HepG2 (cell line): ENCODE measurements at regions not wholly inside any gene's neighbourhood (a gene's known extent, or its start where the extent isn't known, plus 50 kb on each side); places are given as distances from the start of the nearest gene placed in this dataset.

ENCODE experiments used
- ATAC-seq: fragments of 200-7000 bp; cut with Tn5 transposase; 3 replicates; pipeline ENCODE4 v1.9.1; 2020; ENCODE audit warnings: mild to moderate bottlenecking, moderate library complexity
- BruUV-seq: library from RNA; stranded (reverse); fragments of 400-500 nt; replicated peaks from 2 replicates; lab custom pipeline; 2021; lab: Mats Ljungman, UMichigan
- CTCF ChIA-PET: fragments of 300-600 bp; formaldehyde crosslinking; extraction: SDS; loops from one replicate; lab custom pipeline; 2021; ENCODE audit warnings: low total read pairs, inconsistent platforms, low intra/inter-chr PET ratio; lab: Yijun Ruan, JAX
- POLR2A ChIA-PET: fragments of 350-600 bp; sonication (Branson Sonifier 250); formaldehyde crosslinking; loops from one replicate; lab custom pipeline; 2020; ENCODE audit warnings: antibody characterized with exemption, inconsistent platforms; lab: Yijun Ruan, JAX
- DNase-seq: peaks from one replicate; pipeline ENCODE4 v3.0.0-alpha.2; 2015; ENCODE audit warnings: low spot score
- FAIRE-seq: peaks from 3 replicates; lab custom pipeline; 2011; peaks lifted over from hg19 to GRCh38; lab: Jason Lieb, UNC
- H2AFZ ChIP-seq: one replicate; pipeline ENCODE4 v1.6.1; 2011; ENCODE audit warnings: low read length, inconsistent platforms
- H3K27ac ChIP-seq: fragments of 300-600 bp; 3 replicates; pipeline ENCODE4 v1.8.0; 2011; ENCODE audit warnings: mixed run types, mild to moderate bottlenecking, mixed read lengths, low read length, inconsistent platforms; ENCODE audit not compliant: insufficient read depth; ENCODE audit errors: extremely low read length
- H3K27me3 ChIP-seq, 2 experiments: fragments of 200-600 bp in 1 of 2; 2 replicates in 1 of 2; 3 replicates in 1 of 2; pipeline versions ENCODE4 v1.6.0 to v1.8.0; 2011; ENCODE audit warnings: low read length in 2 of 2, mild to moderate bottlenecking in 2 of 2, moderate library complexity in 2 of 2, inconsistent platforms in 1 of 2; ENCODE audit not compliant: insufficient read depth in 2 of 2, control insufficient read depth in 1 of 2
- H3K36me3 ChIP-seq, 2 experiments: fragments of 200-600 bp in 1 of 2; replicated peaks in 1 of 2; 2 replicates in 1 of 2; 3 replicates in 1 of 2; pipeline versions ENCODE4 v1.5.1 to v1.8.0; 2011; ENCODE audit warnings: low read length in 2 of 2, inconsistent platforms in 1 of 2; ENCODE audit not compliant: insufficient read depth in 2 of 2, control insufficient read depth in 1 of 2
- H3K4me1 ChIP-seq: 2 replicates; pipeline ENCODE4 v1.5.1; 2012; ENCODE audit warnings: low read length, inconsistent platforms; ENCODE audit not compliant: insufficient read depth
- H3K4me2 ChIP-seq: 2 replicates; pipeline ENCODE4 v1.6.0; 2011; ENCODE audit warnings: low read depth, low read length, inconsistent platforms
- H3K4me3 ChIP-seq, 3 experiments: fragments of 200-600 bp in 1 of 3; sonication (generic), shearing (Covaris generic) in 1 of 3; replicated peaks in 1 of 3; 2 replicates each; pipeline ENCODE4 v1.5.1; 2011 to 2016; ENCODE audit warnings: low read length in 3 of 3, inconsistent platforms in 2 of 3, low read depth in 2 of 3, mild to moderate bottlenecking in 2 of 3, control low read depth in 1 of 3, mixed read lengths in 1 of 3; ENCODE audit not compliant: insufficient read depth in 1 of 3
- H3K79me2 ChIP-seq: one replicate; pipeline ENCODE4 v1.6.1; 2011; ENCODE audit warnings: low read length, inconsistent platforms; ENCODE audit not compliant: insufficient read depth
- H3K9ac ChIP-seq: 2 replicates; pipeline ENCODE4 v1.6.0; 2011; ENCODE audit warnings: mild to moderate bottlenecking, low read depth, low read length, inconsistent platforms; ENCODE audit not compliant: insufficient read depth
- H3K9me3 ChIP-seq: 2 replicates; pipeline ENCODE4 v1.5.1; 2012; ENCODE audit warnings: mild to moderate bottlenecking, low read length
- H4K20me1 ChIP-seq: 2 replicates; pipeline ENCODE4 v1.6.0; 2011; ENCODE audit warnings: inconsistent platforms, mild to moderate bottlenecking, low read length, moderate library complexity; ENCODE audit not compliant: insufficient read depth
- ARNT2 ChIP-seq: sonication (generic); formaldehyde crosslinking; IDR thresholded peaks from 2 replicates; pipeline ENCODE4 v1.8.0; 2022; ENCODE audit warnings: mild to moderate bottlenecking, low read depth, missing genetic modification reagents, moderate library complexity
- CCDC6 ChIP-seq: sonication (generic); formaldehyde crosslinking; IDR thresholded peaks from 2 replicates; pipeline ENCODE4 v1.8.1; 2022; ENCODE audit warnings: mild to moderate bottlenecking, missing genetic modification reagents, moderate library complexity
- FOXP1 ChIP-seq, 2 experiments: fragments of 450-650 bp in 1 of 2; IDR thresholded peaks; 2 replicates each; pipeline ENCODE4 v1.6.1; 2017 to 2018; ENCODE audit warnings: antibody characterized with exemption in 1 of 2
- GATA4 ChIP-seq: sonication (generic); IDR thresholded peaks from 2 replicates; pipeline ENCODE4 v1.6.1; 2016; ENCODE audit warnings: antibody characterized with exemption, low read depth, borderline replicate concordance
- HDAC1 ChIP-seq: sonication (generic); formaldehyde crosslinking; IDR thresholded peaks from 2 replicates; pipeline ENCODE4 v1.5.1; 2020; ENCODE audit warnings: mild to moderate bottlenecking, missing genetic modification reagents
- MZF1 ChIP-seq: sonication (generic); formaldehyde crosslinking; IDR thresholded peaks from 2 replicates; pipeline ENCODE4 v1.8.1; 2023; ENCODE audit warnings: mild to moderate bottlenecking, missing genetic modification reagents, borderline replicate concordance
- NFKBIZ ChIP-seq: IDR thresholded peaks from 2 replicates; pipeline ENCODE4 v1.6.1; 2018; ENCODE audit warnings: missing genetic modification reagents, missing compliant biosample characterization
- RFXANK ChIP-seq: IDR thresholded peaks from 2 replicates; pipeline ENCODE4 v1.6.1; 2016
- SMAD1 ChIP-seq: sonication (generic); formaldehyde crosslinking; IDR thresholded peaks from 2 replicates; pipeline ENCODE4 v1.4.0; 2020; ENCODE audit warnings: missing genetic modification reagents, low read depth, mild to moderate bottlenecking, borderline replicate concordance
- ZMYM3 ChIP-seq: sonication (generic); formaldehyde crosslinking; IDR thresholded peaks from 2 replicates; pipeline ENCODE4 v1.5.1; 2020; ENCODE audit warnings: mild to moderate bottlenecking, missing genetic modification reagents
- ZNF24 ChIP-seq: fragments of 450-650 bp; IDR thresholded peaks from 2 replicates; pipeline ENCODE4 v1.6.1; 2017; ENCODE audit warnings: antibody characterized with exemption, mild to moderate bottlenecking
- ZNF260 ChIP-seq: sonication (generic); formaldehyde crosslinking; IDR thresholded peaks from 2 replicates; pipeline ENCODE4 v1.4.0; 2020; ENCODE audit warnings: missing genetic modification reagents, low read depth, mild to moderate bottlenecking, borderline replicate concordance
- WGBS: methylation state at CpG from one replicate; pipeline ENCODE4 v1.1.6; 2017; ENCODE audit warnings: low lambda C conversion rate; 5-methylcytosine and 5-hydroxymethylcytosine counted together
- in situ Hi-C: cut with HindIII; loops from 2 replicates; pipeline ENCODE4 v1.10.0; 2017; ENCODE audit warnings: low pct_unique_long_range_greater_than_20kb; ENCODE audit not compliant: extremely low pct_ligation_motif_present
- intact Hi-C: fragments of 100-400 bp; cut with micrococcal nuclease; formaldehyde crosslinking; loops from one replicate; pipeline ENCODE4 v1.10.0; 2022; ENCODE audit not compliant: unreplicated experiment
- TF ChIP-seq, protein P1 (sequence below): sonication (generic); formaldehyde crosslinking; conservative IDR thresholded peaks from 2 replicates; pipeline ENCODE4 v1.8.0; 2022; ENCODE audit warnings: low read depth, missing genetic modification reagents
- TF ChIP-seq, protein P2 (sequence below): IDR thresholded peaks from 2 replicates; pipeline ENCODE4 v1.6.1; 2012; ENCODE audit warnings: inconsistent platforms

DNA sequence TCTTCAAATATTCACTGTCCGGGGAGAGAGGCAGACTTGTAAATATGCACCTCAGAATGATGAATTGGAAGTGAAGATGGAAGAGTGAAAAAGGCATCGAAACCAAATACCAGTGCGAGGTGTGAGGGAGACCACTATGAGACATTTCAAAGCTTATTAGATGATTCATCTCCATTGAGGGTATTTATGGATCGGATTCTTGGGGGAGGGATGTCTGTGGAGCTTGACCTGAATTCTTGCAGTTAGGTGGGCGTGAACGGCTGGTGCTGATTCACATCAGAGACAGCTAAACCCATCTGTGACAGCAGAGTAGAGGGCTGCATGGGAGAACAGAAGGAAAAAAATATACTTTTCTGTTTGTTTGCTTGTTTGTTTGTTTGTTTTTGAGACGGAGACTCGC, 677.2 kb downstream of the AACS start (continued):
- TF ChIP-seq CCDC6 (no peak), ZNF260 (CRISPR knock-in tag) (no peak), HDAC1 (no peak)
- TF ChIP-seq, all 625 proteins: peak for 0

DNA sequence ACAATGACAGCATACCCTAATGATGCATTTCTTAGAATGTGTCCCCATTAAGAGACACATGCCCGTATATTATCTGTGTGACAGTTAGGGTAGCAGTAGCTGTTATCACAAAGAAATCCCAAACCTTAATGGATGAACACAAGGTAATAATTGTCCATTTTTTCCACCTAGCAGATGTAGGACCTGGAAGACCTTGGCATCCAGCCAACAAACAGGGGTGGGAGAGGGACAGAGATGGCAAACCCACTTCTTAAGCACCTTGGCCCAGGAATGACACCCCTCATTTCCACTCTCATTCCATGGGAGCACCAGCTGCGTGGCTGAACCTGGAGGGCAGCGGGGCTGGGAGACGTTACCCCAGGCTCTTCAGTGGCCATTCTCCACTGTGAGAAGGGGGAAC, 679.0 kb downstream of the AACS start:
- 23% methylated on average over 4 of the region's 4 CpGs for WGBS
- in situ Hi-C loops: no loop called here
- no peak overlapping the region for H2AFZ ChIP-seq

More for the DNA sequence above, 679.0 kb downstream of the AACS start:
- intact Hi-C loops: no loop called here
- Histone ChIP-seq H3K9me3 (no peaks in the 10 kb centered on the region), H3K27me3 (no peaks in the 10 kb centered on the region), H3K9ac (no peak overlapping the region), H3K4me2 (no peak overlapping the region), H4K20me1 (no peaks in the 10 kb centered on the region), H3K36me3 (no peaks in the 10 kb centered on the region), H3K4me3 (no peak overlapping the region), H3K4me1 (no peaks in the 10 kb centered on the region), H3K27ac (no peak overlapping the region), H3K79me2 (no peaks in the 10 kb centered on the region)
- POLR2A ChIA-PET: no interaction called here
- TF ChIP-seq RFXANK (CRISPR knock-in tag): no peak
- TF ChIP-seq ZNF24: no peak
- no peak for TF ChIP-seq MZF1 (CRISPR knock-in tag)
- TF ChIP-seq, protein P1, sequence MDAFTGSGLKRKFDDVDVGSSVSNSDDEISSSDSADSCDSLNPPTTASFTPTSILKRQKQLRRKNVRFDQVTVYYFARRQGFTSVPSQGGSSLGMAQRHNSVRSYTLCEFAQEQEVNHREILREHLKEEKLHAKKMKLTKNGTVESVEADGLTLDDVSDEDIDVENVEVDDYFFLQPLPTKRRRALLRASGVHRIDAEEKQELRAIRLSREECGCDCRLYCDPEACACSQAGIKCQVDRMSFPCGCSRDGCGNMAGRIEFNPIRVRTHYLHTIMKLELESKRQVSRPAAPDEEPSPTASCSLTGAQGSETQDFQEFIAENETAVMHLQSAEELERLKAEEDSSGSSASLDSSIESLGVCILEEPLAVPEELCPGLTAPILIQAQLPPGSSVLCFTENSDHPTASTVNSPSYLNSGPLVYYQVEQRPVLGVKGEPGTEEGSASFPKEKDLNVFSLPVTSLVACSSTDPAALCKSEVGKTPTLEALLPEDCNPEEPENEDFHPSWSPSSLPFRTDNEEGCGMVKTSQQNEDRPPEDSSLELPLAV: no peak
- TF ChIP-seq SMAD1 (CRISPR knock-in tag): no peak
- no peak for TF ChIP-seq FOXP1 (IDR thresholded peaks at IDR 0.05)
- no peak for TF ChIP-seq FOXP1 (CRISPR knock-in tag; IDR thresholded peaks at IDR 0.05)
- no peak for TF ChIP-seq GATA4
- no peak for TF ChIP-seq NFKBIZ
- TF ChIP-seq, protein P2, sequence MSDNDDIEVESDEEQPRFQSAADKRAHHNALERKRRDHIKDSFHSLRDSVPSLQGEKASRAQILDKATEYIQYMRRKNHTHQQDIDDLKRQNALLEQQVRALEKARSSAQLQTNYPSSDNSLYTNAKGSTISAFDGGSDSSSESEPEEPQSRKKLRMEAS: no peak
- TF ChIP-seq ARNT2 (CRISPR knock-in tag): no peak
- no peak for TF ChIP-seq ZMYM3
- FAIRE-seq (no peak), DNase-seq (no peak), ATAC-seq (no peak)
- no TSS peak for BruUV-seq
- CTCF ChIA-PET: no interaction called here
